LNCAP (cell line): ENCODE measurements at regions not wholly inside any gene's neighbourhood (a gene's known extent, or its start where the extent isn't known, plus 50 kb on each side); places are given as distances from the start of the nearest gene placed in this dataset.

Experiments used
- CTCF ChIP-seq: fragments of 450-650 bp; IDR thresholded peaks from 2 replicates; pipeline ENCODE4 v1.5.1; 2017; ENCODE audit warnings: mild to moderate bottlenecking

- no peak for TF ChIP-seq CTCF
Measured at GRCh38 chr4:189311251-189311650, 629.4 kb upstream of the FRG1 start.

GRCh38 chr4:189313064-189313463, 627.6 kb upstream of the FRG1 start:
- no peak for TF ChIP-seq CTCF

- no peak for TF ChIP-seq CTCF
Measured at GRCh38 chr4:189313861-189314513, 626.7 kb upstream of the FRG1 start.

GRCh38 chr4:189322426-189322825, 618.2 kb upstream of the FRG1 start:
- no peak for TF ChIP-seq CTCF

- TF ChIP-seq CTCF, result no peak
Measured at GRCh38 chr4:189341881-189342280, 598.8 kb upstream of the FRG1 start.

- no peak for TF ChIP-seq CTCF
Measured at GRCh38 chr4:189355590-189355989, 585.1 kb upstream of the FRG1 start.

- no peak for TF ChIP-seq CTCF
Measured at GRCh38 chr4:189362364-189362763, 578.3 kb upstream of the FRG1 start.

GRCh38 chr4:189364032-189364449, 576.6 kb upstream of the FRG1 start:
- no peak for TF ChIP-seq CTCF
